ENCODE measurements at regions not wholly inside any gene's neighbourhood (a gene's known extent, or its start where the extent isn't known, plus 50 kb on each side); places are given as distances from the start of the nearest gene placed in this dataset.

DNA sequence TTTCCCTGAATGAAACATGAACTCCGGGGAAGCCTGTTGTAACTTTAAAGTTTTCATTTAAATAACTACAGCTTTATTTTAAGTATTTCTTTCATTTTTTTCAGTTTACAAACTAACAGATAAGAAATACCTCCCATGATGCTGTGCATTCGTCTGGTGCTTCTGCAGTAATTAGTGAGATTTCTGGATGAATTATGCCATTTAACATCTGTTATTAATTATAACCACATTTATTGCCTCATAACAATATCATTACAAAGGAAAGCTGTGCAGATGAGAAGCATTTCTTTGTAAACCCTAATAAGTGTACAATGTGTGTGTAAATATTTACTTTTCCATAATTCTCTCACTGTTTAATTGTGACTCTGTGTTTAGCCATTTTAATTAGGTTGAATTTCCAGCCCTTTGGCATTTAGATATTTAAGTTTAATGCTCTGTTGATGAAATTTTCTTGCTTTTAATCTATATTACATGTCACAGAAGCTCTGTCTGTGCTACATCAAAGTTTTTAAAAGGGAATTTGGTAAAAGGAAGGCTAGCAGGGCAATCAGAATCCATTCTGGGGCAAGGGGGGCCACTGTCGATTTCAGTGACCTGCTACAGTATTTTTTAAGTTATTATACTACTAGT is 418.0 kb downstream of the SPATA31D1 start:
- TF ChIP-seq, protein P1, sequence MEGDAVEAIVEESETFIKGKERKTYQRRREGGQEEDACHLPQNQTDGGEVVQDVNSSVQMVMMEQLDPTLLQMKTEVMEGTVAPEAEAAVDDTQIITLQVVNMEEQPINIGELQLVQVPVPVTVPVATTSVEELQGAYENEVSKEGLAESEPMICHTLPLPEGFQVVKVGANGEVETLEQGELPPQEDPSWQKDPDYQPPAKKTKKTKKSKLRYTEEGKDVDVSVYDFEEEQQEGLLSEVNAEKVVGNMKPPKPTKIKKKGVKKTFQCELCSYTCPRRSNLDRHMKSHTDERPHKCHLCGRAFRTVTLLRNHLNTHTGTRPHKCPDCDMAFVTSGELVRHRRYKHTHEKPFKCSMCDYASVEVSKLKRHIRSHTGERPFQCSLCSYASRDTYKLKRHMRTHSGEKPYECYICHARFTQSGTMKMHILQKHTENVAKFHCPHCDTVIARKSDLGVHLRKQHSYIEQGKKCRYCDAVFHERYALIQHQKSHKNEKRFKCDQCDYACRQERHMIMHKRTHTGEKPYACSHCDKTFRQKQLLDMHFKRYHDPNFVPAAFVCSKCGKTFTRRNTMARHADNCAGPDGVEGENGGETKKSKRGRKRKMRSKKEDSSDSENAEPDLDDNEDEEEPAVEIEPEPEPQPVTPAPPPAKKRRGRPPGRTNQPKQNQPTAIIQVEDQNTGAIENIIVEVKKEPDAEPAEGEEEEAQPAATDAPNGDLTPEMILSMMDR (IDR thresholded peaks at IDR 0.05) = no peak
- TF ChIP-seq EZH2 (IDR thresholded peaks at IDR 0.05; ENCODE audit: borderline replicate concordance, insufficient read depth, low read depth, low read length, poor library complexity, severe bottlenecking) = no peak
